Nephron (organoid): ENCODE measurements at regions not wholly inside any gene's neighbourhood (a gene's known extent, or its start where the extent isn't known, plus 50 kb on each side); places are given as distances from the start of the nearest gene placed in this dataset.

ENCODE experiments used
- H3K27ac Mint-ChIP-seq, 3 experiments: 2 replicates each; pipeline ENCODE4 v1.8.0; 2020; ENCODE audit warnings: mixed read lengths in 3 of 3, mild to moderate bottlenecking in 2 of 3, moderate library complexity in 1 of 3
- H3K27me3 Mint-ChIP-seq: 2 replicates; pipeline ENCODE4 v1.8.0; 2021; ENCODE audit warnings: low read depth, mild to moderate bottlenecking, moderate library complexity, mixed read lengths
- H3K36me3 Mint-ChIP-seq: 2 replicates; pipeline ENCODE4 v1.8.0; 2020; ENCODE audit warnings: low read depth, mixed read lengths
- H3K4me1 Mint-ChIP-seq: 2 replicates; pipeline ENCODE4 v1.8.0; 2020; ENCODE audit warnings: mixed read lengths
- H3K4me3 Mint-ChIP-seq, 3 experiments: 2 replicates each; pipeline ENCODE4 v1.8.0; 2020; ENCODE audit warnings: mild to moderate bottlenecking in 3 of 3, mixed read lengths in 3 of 3, moderate library complexity in 2 of 3
- H3K9me3 Mint-ChIP-seq: 2 replicates; pipeline ENCODE4 v1.8.0; 2020; ENCODE audit warnings: mixed read lengths
- CTCF ChIP-seq, 3 experiments: fragments of 200-600 bp; sonication (generic); IDR thresholded peaks; one replicate each; pipeline ENCODE4 v1.5.0; 2021; ENCODE audit warnings: antibody characterized with exemption in 3 of 3; ENCODE audit not compliant: unreplicated experiment in 3 of 3

- H3K4me3 Mint-ChIP-seq, result no peak overlapping the region
- H3K27me3 Mint-ChIP-seq, result peaks cover 4% of the 10 kb centered on the region
- no peaks in the 10 kb centered on the region for H3K36me3 Mint-ChIP-seq
- no peak for TF ChIP-seq CTCF (IDR thresholded peaks at IDR 0.05; ENCODE audit: unreplicated experiment in 3 of 3)
- peaks cover 42% of the 10 kb centered on the region for H3K4me1 Mint-ChIP-seq
- peak overlapping the region; percentile 43 to 73 (median 63) for H3K27ac Mint-ChIP-seq
- no peaks in the 10 kb centered on the region for H3K9me3 Mint-ChIP-seq
Measured at GRCh38 chr1:55821234-55821633, 606.1 kb upstream of the USP24 start.

- no peaks in the 10 kb centered on the region for H3K36me3 Mint-ChIP-seq
- H3K27ac Mint-ChIP-seq, result peak overlapping the region; percentile 43 to 73 (median 63)
- H3K4me3 Mint-ChIP-seq, result no peak overlapping the region
- H3K27me3 Mint-ChIP-seq, result peaks cover 4% of the 10 kb centered on the region
- TF ChIP-seq CTCF (IDR thresholded peaks at IDR 0.05; ENCODE audit: unreplicated experiment in 3 of 3), result no peak
- H3K4me1 Mint-ChIP-seq, result peaks cover 36% of the 10 kb centered on the region
- no peaks in the 10 kb centered on the region for H3K9me3 Mint-ChIP-seq
Measured at GRCh38 chr1:55820501-55820900, 605.3 kb upstream of the USP24 start.

GRCh38 chr1:55819011-55819410 lies 603.8 kb upstream of the USP24 start:
- no peaks in the 10 kb centered on the region for H3K9me3 Mint-ChIP-seq
- TF ChIP-seq CTCF (IDR thresholded peaks at IDR 0.05; ENCODE audit: unreplicated experiment in 3 of 3), result no peak
- H3K36me3 Mint-ChIP-seq, result no peaks in the 10 kb centered on the region
- peak overlapping the region in 1 of 3 experiments; percentile 20 for H3K27ac Mint-ChIP-seq
- peaks cover 31% of the 10 kb centered on the region for H3K4me1 Mint-ChIP-seq
- peaks cover 4% of the 10 kb centered on the region for H3K27me3 Mint-ChIP-seq
- H3K4me3 Mint-ChIP-seq, result no peak overlapping the region

GRCh38 chr1:55816456-55817426 lies 601.6 kb upstream of the USP24 start:
- Mint-ChIP-seq H3K27ac (peak overlapping the region; percentile 4 to 94 (median 45)), H3K36me3 (no peaks in the 10 kb centered on the region), H3K4me3 (no peak overlapping the region), H3K9me3 (no peaks in the 10 kb centered on the region), H3K4me1 (peaks cover 16% of the 10 kb centered on the region), H3K27me3 (peaks cover 2% of the 10 kb centered on the region)
- no peak for TF ChIP-seq CTCF (IDR thresholded peaks at IDR 0.05; ENCODE audit: unreplicated experiment in 3 of 3)

- no peak for TF ChIP-seq CTCF (IDR thresholded peaks at IDR 0.05; ENCODE audit: unreplicated experiment in 3 of 3)
- Mint-ChIP-seq H3K27ac (peak overlapping the region; percentile 4 to 94 (median 45)), H3K36me3 (no peaks in the 10 kb centered on the region), H3K27me3 (no peaks in the 10 kb centered on the region), H3K9me3 (no peaks in the 10 kb centered on the region), H3K4me3 (no peak overlapping the region), H3K4me1 (peaks cover 10% of the 10 kb centered on the region)
Measured at GRCh38 chr1:55815745-55816455, 600.7 kb upstream of the USP24 start.
